ENCODE measurements at regions not wholly inside any gene's neighbourhood (a gene's known extent, or its start where the extent isn't known, plus 50 kb on each side); places are given as distances from the start of the nearest gene placed in this dataset.

DNA sequence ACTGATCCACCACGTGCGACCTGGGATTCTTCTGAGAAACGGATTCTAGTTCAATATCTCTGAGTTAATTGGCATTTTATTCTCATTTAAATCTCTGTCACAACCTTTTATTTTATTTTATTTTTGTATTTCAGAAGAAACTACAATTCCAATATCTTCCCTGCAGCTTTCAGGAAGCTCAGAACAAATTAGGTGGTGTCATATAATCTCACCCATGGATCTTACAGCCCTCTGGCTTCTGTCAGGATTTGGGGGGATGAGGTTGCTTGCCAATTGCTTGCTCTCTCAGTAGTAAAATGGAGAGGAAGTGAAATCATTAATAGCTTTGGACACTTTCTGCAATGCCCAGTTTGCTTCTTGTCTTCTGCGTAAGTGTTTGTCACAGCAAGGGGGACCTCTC lies 205.4 kb downstream of the TLE3 start:
- TF ChIP-seq EZH2 (IDR thresholded peaks at IDR 0.05; ENCODE audit: low read length, missing control alignments) = no peak
- TF ChIP-seq, protein P1, sequence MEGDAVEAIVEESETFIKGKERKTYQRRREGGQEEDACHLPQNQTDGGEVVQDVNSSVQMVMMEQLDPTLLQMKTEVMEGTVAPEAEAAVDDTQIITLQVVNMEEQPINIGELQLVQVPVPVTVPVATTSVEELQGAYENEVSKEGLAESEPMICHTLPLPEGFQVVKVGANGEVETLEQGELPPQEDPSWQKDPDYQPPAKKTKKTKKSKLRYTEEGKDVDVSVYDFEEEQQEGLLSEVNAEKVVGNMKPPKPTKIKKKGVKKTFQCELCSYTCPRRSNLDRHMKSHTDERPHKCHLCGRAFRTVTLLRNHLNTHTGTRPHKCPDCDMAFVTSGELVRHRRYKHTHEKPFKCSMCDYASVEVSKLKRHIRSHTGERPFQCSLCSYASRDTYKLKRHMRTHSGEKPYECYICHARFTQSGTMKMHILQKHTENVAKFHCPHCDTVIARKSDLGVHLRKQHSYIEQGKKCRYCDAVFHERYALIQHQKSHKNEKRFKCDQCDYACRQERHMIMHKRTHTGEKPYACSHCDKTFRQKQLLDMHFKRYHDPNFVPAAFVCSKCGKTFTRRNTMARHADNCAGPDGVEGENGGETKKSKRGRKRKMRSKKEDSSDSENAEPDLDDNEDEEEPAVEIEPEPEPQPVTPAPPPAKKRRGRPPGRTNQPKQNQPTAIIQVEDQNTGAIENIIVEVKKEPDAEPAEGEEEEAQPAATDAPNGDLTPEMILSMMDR (conservative IDR thresholded peaks at IDR 0.05 in 1 of 2, IDR thresholded peaks at IDR 0.05 in 1 of 2; ENCODE audit: low read depth in 1 of 2, low read length in 2 of 2) = no peak
